ENCODE measurements at regions not wholly inside any gene's neighbourhood (a gene's known extent, or its start where the extent isn't known, plus 50 kb on each side); places are given as distances from the start of the nearest gene placed in this dataset.

DNA sequence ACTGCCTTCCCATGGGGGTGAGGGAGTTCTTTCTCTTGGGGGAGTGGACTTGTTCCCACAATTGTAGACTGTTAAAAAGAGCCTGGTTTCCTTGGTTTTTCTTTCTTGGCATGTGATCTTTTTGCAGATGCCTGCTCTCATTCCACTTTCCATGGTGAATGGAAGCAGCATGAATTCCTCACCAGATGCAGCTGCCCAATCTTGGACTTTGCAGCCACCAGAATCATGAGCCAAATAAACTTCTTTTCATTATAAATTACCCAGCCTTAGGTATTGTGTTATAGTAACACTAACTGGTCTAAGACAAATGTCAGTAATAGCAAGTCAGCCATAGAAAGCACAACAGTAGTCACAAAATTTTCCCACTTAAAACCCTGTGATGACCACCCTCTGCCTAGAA is 260.5 kb upstream of the THBS1 start (continued):
- TF ChIP-seq POLR2A (IDR thresholded peaks at IDR 0.05; ENCODE audit: control extremely low read depth in 1 of 2, low read depth in 2 of 2, low read length in 2 of 2): no peak
- no peak for TF ChIP-seq CTBP2 (IDR thresholded peaks at IDR 0.05; ENCODE audit: borderline replicate concordance, insufficient read depth, insufficient read length, low read length)
- no peak for TF ChIP-seq SIX5 (IDR thresholded peaks at IDR 0.05; ENCODE audit: low read depth, low read length)
- TF ChIP-seq CHD2 (IDR thresholded peaks at IDR 0.05; ENCODE audit: low read length): no peak
- no peak for TF ChIP-seq HDAC6 (IDR thresholded peaks at IDR 0.05; ENCODE audit: low read depth, low read length)
